IMR-90 (cell line): ENCODE measurements at regions not wholly inside any gene's neighbourhood (a gene's known extent, or its start where the extent isn't known, plus 50 kb on each side); places are given as distances from the start of the nearest gene placed in this dataset.
A peak's percentile ranks its signal among the peaks of the same experiment; 100 is the strongest.

Experiments used
- ATAC-seq: fragments of 200-7000 bp; cut with Tn5 transposase; 2 replicates; pipeline ENCODE4 v1.9.1; 2020; ENCODE audit warnings: low read depth, mild to moderate bottlenecking, moderate library complexity
- BruUV-seq: library from RNA; stranded (reverse); fragments of 400-500 nt; replicated peaks from 2 replicates; lab custom pipeline; 2021; lab: Mats Ljungman, UMichigan
- CTCF ChIA-PET: fragments of 300-600 bp; formaldehyde crosslinking; extraction: SDS; loops from one replicate; lab custom pipeline; 2021; ENCODE audit warnings: antibody characterized with exemption; lab: Yijun Ruan, JAX
- POLR2A ChIA-PET: fragments of 300-600 bp; sonication (Branson Sonifier 250); formaldehyde crosslinking; loops from one replicate; lab custom pipeline; 2022; ENCODE audit warnings: antibody characterized with exemption; ENCODE audit not compliant: unreplicated experiment; lab: Charles Lee
- DNase-seq: peaks from one replicate; pipeline ENCODE4 v3.0.0; 2013
- H2AFZ ChIP-seq: replicated peaks from 2 replicates; pipeline ENCODE3; 2013; ENCODE audit warnings: low read length, mild to moderate bottlenecking; ENCODE audit not compliant: poor library complexity
- H2AK5ac ChIP-seq: 2 replicates; pipeline ENCODE4 v1.6.1; 2013; ENCODE audit warnings: low read depth, low read length, inconsistent platforms
- H2AK9ac ChIP-seq: replicated peaks from 2 replicates; pipeline ENCODE3; 2013; ENCODE audit warnings: mild to moderate bottlenecking, low read depth, low read length, moderate library complexity; ENCODE audit not compliant: poor library complexity
- H2BK120ac ChIP-seq: 2 replicates; pipeline ENCODE4 v1.6.1; 2013; ENCODE audit warnings: low read depth, low read length, inconsistent platforms
- H2BK15ac ChIP-seq: 3 replicates; pipeline ENCODE4 v1.6.1; 2013; ENCODE audit warnings: low read depth, low read length, inconsistent platforms
- H2BK20ac ChIP-seq: 2 replicates; pipeline ENCODE4 v1.6.1; 2013; ENCODE audit warnings: low read depth, mild to moderate bottlenecking, inconsistent platforms, low read length, moderate library complexity
- H2BK5ac ChIP-seq: 2 replicates; pipeline ENCODE4 v1.6.1; 2013; ENCODE audit warnings: mild to moderate bottlenecking, low read depth, low read length, inconsistent platforms; ENCODE audit not compliant: poor library complexity, severe bottlenecking
- H3K14ac ChIP-seq: replicated peaks from 2 replicates; pipeline ENCODE4 v1.6.1; 2013; ENCODE audit warnings: low read depth, low read length, inconsistent platforms
- H3K18ac ChIP-seq: 2 replicates; pipeline ENCODE4 v1.6.1; 2013; ENCODE audit warnings: low read depth, low read length, control low read depth
- H3K23ac ChIP-seq: 2 replicates; pipeline ENCODE4 v1.6.1; 2013; ENCODE audit warnings: low read depth, low read length, inconsistent platforms
- H3K27ac ChIP-seq: 2 replicates; pipeline ENCODE4 v1.5.1; 2013; ENCODE audit warnings: mild to moderate bottlenecking, control low read depth, low read length; ENCODE audit not compliant: insufficient read depth
- H3K27me3 ChIP-seq: 2 replicates; pipeline ENCODE4 v1.6.1; 2013; ENCODE audit warnings: low read length; ENCODE audit not compliant: control insufficient read depth, insufficient read depth
- H3K36me3 ChIP-seq: 2 replicates; pipeline ENCODE4 v1.6.1; 2013; ENCODE audit warnings: low read length, mixed read lengths; ENCODE audit not compliant: control insufficient read depth, insufficient read depth
- H3K4ac ChIP-seq: 2 replicates; pipeline ENCODE4 v1.6.1; 2013; ENCODE audit warnings: low read depth, low read length, inconsistent platforms
- H3K4me1 ChIP-seq: 2 replicates; pipeline ENCODE4 v1.6.1; 2013; ENCODE audit warnings: low read length, mixed read lengths; ENCODE audit not compliant: control insufficient read depth, insufficient read depth
- H3K4me2 ChIP-seq: 2 replicates; pipeline ENCODE4 v1.6.1; 2013; ENCODE audit warnings: low read depth, mild to moderate bottlenecking, control low read depth, low read length, moderate library complexity
- H3K4me3 ChIP-seq: 2 replicates; pipeline ENCODE4 v1.5.1; 2013; ENCODE audit warnings: low read depth, mild to moderate bottlenecking, control low read depth, low read length, moderate library complexity; ENCODE audit not compliant: insufficient read depth
- H3K56ac ChIP-seq: 2 replicates; pipeline ENCODE4 v1.6.1; 2013; ENCODE audit warnings: low read length, inconsistent platforms; ENCODE audit not compliant: insufficient read depth; ENCODE audit errors: extremely low read depth
- H3K79me1 ChIP-seq, 2 experiments: 2 replicates each; pipeline ENCODE4 v1.6.1; 2013; ENCODE audit warnings: low read length in 2 of 2, inconsistent platforms in 1 of 2, low read depth in 1 of 2
- H3K9ac ChIP-seq: 2 replicates; pipeline ENCODE4 v1.6.1; 2013; ENCODE audit warnings: low read depth, low read length, control low read depth
- H3K9me1 ChIP-seq: 2 replicates; pipeline ENCODE4 v1.6.1; 2013; ENCODE audit warnings: low read length, inconsistent platforms; ENCODE audit not compliant: insufficient read depth
- H3K9me3 ChIP-seq: 2 replicates; pipeline ENCODE4 v1.6.1; 2013; ENCODE audit warnings: low read length; ENCODE audit not compliant: control insufficient read depth, insufficient read depth
- H4K20me1 ChIP-seq: 2 replicates; pipeline ENCODE4 v1.6.1; 2013; ENCODE audit warnings: low read length, inconsistent platforms; ENCODE audit not compliant: insufficient read depth
- H4K5ac ChIP-seq: 2 replicates; pipeline ENCODE4 v1.6.1; 2013; ENCODE audit warnings: mild to moderate bottlenecking, low read depth, low read length, control low read depth
- H4K8ac ChIP-seq, 2 experiments: 2 replicates each; pipeline ENCODE4 v1.6.1; 2013; ENCODE audit warnings: low read depth in 2 of 2, low read length in 2 of 2, control low read depth in 1 of 2, inconsistent platforms in 1 of 2
- H4K91ac ChIP-seq: 2 replicates; pipeline ENCODE4 v1.6.1; 2013; ENCODE audit warnings: low read depth, low read length, inconsistent platforms; ENCODE audit not compliant: insufficient read depth
- BHLHE40 ChIP-seq: fragments of 150-350 bp; IDR thresholded peaks from 2 replicates; pipeline ENCODE4 v1.6.1; 2016; ENCODE audit warnings: mild to moderate bottlenecking, low read depth, low read length
- CHD1 ChIP-seq: IDR thresholded peaks from 2 replicates; pipeline ENCODE4 v1.6.1; 2012; ENCODE audit warnings: low read depth, low read length, improper control_type of control experiment
- MAFK ChIP-seq: IDR thresholded peaks from 2 replicates; pipeline ENCODE4 v1.6.1; 2012; ENCODE audit warnings: low read depth, low read length, improper control_type of control experiment
- MAZ ChIP-seq: IDR thresholded peaks from 2 replicates; pipeline ENCODE4 v1.6.1; 2012; ENCODE audit warnings: low read depth, mild to moderate bottlenecking, low read length, improper control_type of control experiment, moderate library complexity, borderline replicate concordance
- MXI1 ChIP-seq: IDR thresholded peaks from 2 replicates; pipeline ENCODE4 v1.6.1; 2012; ENCODE audit warnings: low read depth, mild to moderate bottlenecking, low read length, moderate library complexity, borderline replicate concordance
- NFE2L2 ChIP-seq: fragments of 150-350 bp; IDR thresholded peaks from 2 replicates; pipeline ENCODE4 v1.6.1; 2016; ENCODE audit warnings: low read depth, mild to moderate bottlenecking, low read length
- POLR2A ChIP-seq: IDR thresholded peaks from 2 replicates; pipeline ENCODE4 v1.6.1; 2012; ENCODE audit warnings: mild to moderate bottlenecking, low read depth, low read length
- RAD21 ChIP-seq: IDR thresholded peaks from 2 replicates; pipeline ENCODE4 v1.6.1; 2012; ENCODE audit warnings: low read length, improper control_type of control experiment
- RCOR1 ChIP-seq: IDR thresholded peaks from 2 replicates; pipeline ENCODE4 v1.6.1; 2012; ENCODE audit warnings: mild to moderate bottlenecking, low read length, improper control_type of control experiment; ENCODE audit not compliant: insufficient replicate concordance
- RFX5 ChIP-seq: IDR thresholded peaks from 2 replicates; pipeline ENCODE4 v1.8.0; 2012; ENCODE audit warnings: low read depth, mild to moderate bottlenecking, low read length, moderate library complexity
- SMC3 ChIP-seq: fragments of 150-350 bp; IDR thresholded peaks from 2 replicates; pipeline ENCODE4 v1.6.1; 2016; ENCODE audit warnings: low read depth, mild to moderate bottlenecking, antibody characterized with exemption, low read length, moderate library complexity
- WGBS, 2 experiments: methylation state at CpG; one replicate each; pipeline versions ENCODE4 v1.1.5 to v1.1.7; 2013; ENCODE audit warnings: missing lambda C conversion rate in 2 of 2; ENCODE audit not compliant: insufficient read length in 1 of 2; ENCODE audit errors: extremely low coverage in 2 of 2; 5-methylcytosine and 5-hydroxymethylcytosine counted together
- dilution Hi-C: fragments of 300-500 bp; cut with HindIII; formaldehyde crosslinking; loops from one replicate; pipeline ENCODE4 v1.14.3; 2018; ENCODE audit warnings: low sequenced_read_pairs; ENCODE audit not compliant: unreplicated experiment
- in situ Hi-C: fragments of 300-500 bp; cut with MboI; formaldehyde crosslinking; loops from 3 replicates; pipeline ENCODE4 v1.14.3; 2019; ENCODE audit warnings: low sequenced_read_pairs, inconsistent platforms, mixed read lengths
- intact Hi-C: fragments of 100-400 bp; cut with micrococcal nuclease; formaldehyde crosslinking; loops from 2 replicates; pipeline ENCODE4 v1.10.0; 2022
- TF ChIP-seq, protein P1 (sequence below): conservative IDR thresholded peaks from 2 replicates; pipeline ENCODE4 v1.5.1; 2012; ENCODE audit warnings: mild to moderate bottlenecking, low read depth, low read length, improper control_type of control experiment
- TF ChIP-seq, protein P2 (sequence below): fragments of 150-350 bp; IDR thresholded peaks from 2 replicates; pipeline ENCODE4 v1.6.1; 2016; ENCODE audit warnings: low read depth, mild to moderate bottlenecking, low read length, moderate library complexity, borderline replicate concordance

DNA sequence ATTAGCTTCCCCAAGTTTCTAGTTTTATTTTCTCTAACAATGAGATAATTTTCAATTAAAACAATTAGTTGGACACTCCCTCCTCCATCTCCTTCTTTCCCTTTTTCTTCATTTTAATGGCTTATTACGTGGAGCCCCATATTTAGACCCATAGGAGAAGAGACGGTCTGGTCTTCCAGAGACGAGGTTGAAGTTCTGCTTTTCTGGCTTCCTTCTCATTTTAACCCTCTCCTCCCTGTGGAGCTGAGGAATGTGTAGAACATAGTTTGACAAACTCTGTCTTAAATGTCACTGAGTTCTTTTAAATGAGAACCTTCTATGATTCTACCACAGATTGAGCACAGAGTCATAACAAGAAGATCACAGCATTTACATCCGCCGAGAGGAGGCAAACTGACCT, 86.8 kb downstream of the EDNRB start:
- Histone ChIP-seq H3K4ac (no peak overlapping the region), H2BK5ac (no peak overlapping the region), H2BK15ac (no peak overlapping the region), H3K9me1 (peaks cover under 1% of the 10 kb centered on the region; the same call in 1 of the 2 replicates), H2AFZ (no peak overlapping the region), H3K36me3 (no peaks in the 10 kb centered on the region), H3K56ac (no peak overlapping the region), H3K4me3 (no peak overlapping the region), H3K9ac (no peak overlapping the region), H3K27ac (no peak overlapping the region), H3K4me2 (no peak overlapping the region), H4K5ac (no peak overlapping the region), H4K91ac (no peak overlapping the region), H3K27me3 (no peaks in the 10 kb centered on the region; the same call in 1 of the 2 replicates), H2AK5ac (no peak overlapping the region), H3K14ac (no peak overlapping the region), H3K18ac (no peak overlapping the region; the same call in 1 of the 2 replicates), H4K8ac (no peak overlapping the region), H2AK9ac (no peak overlapping the region), H4K20me1 (no peaks in the 10 kb centered on the region), H3K23ac (no peak overlapping the region), H3K79me1 (no peaks in the 10 kb centered on the region), H2BK120ac (no peak overlapping the region), H3K9me3 (no peaks in the 10 kb centered on the region), H2BK20ac (peak overlapping the region; percentile 56; the same call in 1 of the 2 replicates), H3K4me1 (peaks cover 3% of the 10 kb centered on the region; the same call in 1 of the 2 replicates)
- TF ChIP-seq NFE2L2: no peak
- TF ChIP-seq, protein P1, sequence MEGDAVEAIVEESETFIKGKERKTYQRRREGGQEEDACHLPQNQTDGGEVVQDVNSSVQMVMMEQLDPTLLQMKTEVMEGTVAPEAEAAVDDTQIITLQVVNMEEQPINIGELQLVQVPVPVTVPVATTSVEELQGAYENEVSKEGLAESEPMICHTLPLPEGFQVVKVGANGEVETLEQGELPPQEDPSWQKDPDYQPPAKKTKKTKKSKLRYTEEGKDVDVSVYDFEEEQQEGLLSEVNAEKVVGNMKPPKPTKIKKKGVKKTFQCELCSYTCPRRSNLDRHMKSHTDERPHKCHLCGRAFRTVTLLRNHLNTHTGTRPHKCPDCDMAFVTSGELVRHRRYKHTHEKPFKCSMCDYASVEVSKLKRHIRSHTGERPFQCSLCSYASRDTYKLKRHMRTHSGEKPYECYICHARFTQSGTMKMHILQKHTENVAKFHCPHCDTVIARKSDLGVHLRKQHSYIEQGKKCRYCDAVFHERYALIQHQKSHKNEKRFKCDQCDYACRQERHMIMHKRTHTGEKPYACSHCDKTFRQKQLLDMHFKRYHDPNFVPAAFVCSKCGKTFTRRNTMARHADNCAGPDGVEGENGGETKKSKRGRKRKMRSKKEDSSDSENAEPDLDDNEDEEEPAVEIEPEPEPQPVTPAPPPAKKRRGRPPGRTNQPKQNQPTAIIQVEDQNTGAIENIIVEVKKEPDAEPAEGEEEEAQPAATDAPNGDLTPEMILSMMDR: no peak
- TF ChIP-seq RFX5: no peak
- no peak for TF ChIP-seq RCOR1
- TF ChIP-seq POLR2A: no peak
- no peak for TF ChIP-seq MAZ
- TF ChIP-seq MXI1: no peak
- no peak for TF ChIP-seq SMC3
- TF ChIP-seq, protein P2, sequence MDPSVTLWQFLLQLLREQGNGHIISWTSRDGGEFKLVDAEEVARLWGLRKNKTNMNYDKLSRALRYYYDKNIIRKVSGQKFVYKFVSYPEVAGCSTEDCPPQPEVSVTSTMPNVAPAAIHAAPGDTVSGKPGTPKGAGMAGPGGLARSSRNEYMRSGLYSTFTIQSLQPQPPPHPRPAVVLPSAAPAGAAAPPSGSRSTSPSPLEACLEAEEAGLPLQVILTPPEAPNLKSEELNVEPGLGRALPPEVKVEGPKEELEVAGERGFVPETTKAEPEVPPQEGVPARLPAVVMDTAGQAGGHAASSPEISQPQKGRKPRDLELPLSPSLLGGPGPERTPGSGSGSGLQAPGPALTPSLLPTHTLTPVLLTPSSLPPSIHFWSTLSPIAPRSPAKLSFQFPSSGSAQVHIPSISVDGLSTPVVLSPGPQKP: no peak
- TF ChIP-seq RAD21: no peak
- TF ChIP-seq MAFK: no peak
- TF ChIP-seq CHD1: no peak
- no peak for TF ChIP-seq BHLHE40
- ChIA-PET CTCF (no interaction called here), POLR2A (no interaction called here)
- BruUV-seq: no TSS peak
- WGBS, 2 experiments: no CpG with 5 or more reads among the region's 5 CpGs
- ATAC-seq (no peak), DNase-seq (no peak)
- in situ Hi-C loops (no loop called here), intact Hi-C loops (no loop called here), dilution Hi-C loops (no loop called here)
